ENCODE measurements at regions not wholly inside any gene's neighbourhood (a gene's known extent, or its start where the extent isn't known, plus 50 kb on each side); places are given as distances from the start of the nearest gene placed in this dataset.

GRCh38 chr19:30699871-30700280 lies 327.7 kb downstream of the ZNF536 start:
- no peak overlapping the region for H4K5ac ChIP-seq (ENCODE audit: insufficient read length, low read depth, low read length)
- H3K27me3 ChIP-seq (ENCODE audit: insufficient read depth, low read length): no peaks in the 10 kb centered on the region
- H3K23ac ChIP-seq (ENCODE audit: insufficient read length, low read depth, low read length): no peak overlapping the region
- H4K20me1 ChIP-seq (ENCODE audit: control insufficient read depth, insufficient read depth, insufficient read length): no peaks in the 10 kb centered on the region
- no peak overlapping the region for H3K14ac ChIP-seq (ENCODE audit: insufficient read depth, low read length)
- H3K27me3 Mint-ChIP-seq (ENCODE audit: low read depth): no peaks in the 10 kb centered on the region; the same call in none of the 2 replicates
- H3K79me1 ChIP-seq (ENCODE audit: insufficient read depth, low read depth, low read length, poor library complexity, severe bottlenecking): no peaks in the 10 kb centered on the region
- H3K9me3 Mint-ChIP-seq: peaks cover 0 to 4% of the 10 kb centered on the region in 2 experiments; a peak in 1 of 5 replicates
- no peak for DNase-seq
- no peak overlapping the region for H3K4me2 ChIP-seq (ENCODE audit: insufficient read depth, insufficient read length, low read length)
- no peaks in the 10 kb centered on the region for H3K79me2 ChIP-seq (ENCODE audit: insufficient read depth, low read length)
- no peak overlapping the region for H3K56ac ChIP-seq (ENCODE audit: insufficient read length, low read depth, low read length)
- H3K4me3 Mint-ChIP-seq: no peak overlapping the region
- no peak overlapping the region for H2BK15ac ChIP-seq (ENCODE audit: low read depth, low read length)
- H2BK5ac ChIP-seq (ENCODE audit: insufficient read length, low read length): no peak overlapping the region
- H3K4ac ChIP-seq (ENCODE audit: low read depth, low read length): no peak overlapping the region
- no peak for TF ChIP-seq CTCF (conservative IDR thresholded peaks at IDR 0.05)
- H4K8ac ChIP-seq (replicated peaks; ENCODE audit: insufficient read length, low read depth, low read length): no peak overlapping the region
- WGBS (ENCODE audit: extremely low coverage, insufficient read length, low lambda C conversion rate): 100% methylated on average over 1 of the region's 3 CpGs
- H3K18ac ChIP-seq (ENCODE audit: insufficient read length, low read depth, low read length): no peak overlapping the region
- no peak overlapping the region for H3K27ac ChIP-seq (ENCODE audit: insufficient read length, low read depth, low read length)
- H3K27ac Mint-ChIP-seq: no peak overlapping the region
- H3K36me3 Mint-ChIP-seq (ENCODE audit: insufficient read depth in 1 of 3, low read depth in 3 of 3): no peaks in the 10 kb centered on the region
- no peaks in the 10 kb centered on the region for H3K9me3 ChIP-seq (ENCODE audit: control insufficient read depth, low read depth, low read length)
- H3K23me2 ChIP-seq (ENCODE audit: insufficient read length, low read depth, low read length, poor library complexity, severe bottlenecking): no peaks in the 10 kb centered on the region
- no peak overlapping the region for H2AK5ac ChIP-seq (ENCODE audit: insufficient read length, low read length)
- H3T11ph ChIP-seq (ENCODE audit: low read length): no peak overlapping the region
- H2BK120ac ChIP-seq (ENCODE audit: low read depth, low read length, poor library complexity, severe bottlenecking): no peak overlapping the region
- no peak overlapping the region for H2BK20ac ChIP-seq (ENCODE audit: low read depth, low read length, poor library complexity, severe bottlenecking)
- no peak overlapping the region for H4K91ac ChIP-seq (ENCODE audit: insufficient read length, low read depth, low read length)
- no peak overlapping the region for H3K9ac ChIP-seq (ENCODE audit: extremely low read depth, insufficient read length, low read length)
- peaks cover 6 to 13% of the 10 kb centered on the region in 2 experiments for H3K4me1 Mint-ChIP-seq
- no peak overlapping the region for H2BK12ac ChIP-seq (ENCODE audit: insufficient read length, low read depth, low read length)
- no peak overlapping the region for H2AFZ ChIP-seq (ENCODE audit: low read length)
- H3K4me1 ChIP-seq (ENCODE audit: insufficient read depth, low read length): no peaks in the 10 kb centered on the region; the same call in 1 of the 2 replicates

Measured in H9 (cell line).